ENCODE measurements at regions not wholly inside any gene's neighbourhood (a gene's known extent, or its start where the extent isn't known, plus 50 kb on each side); places are given as distances from the start of the nearest gene placed in this dataset.
"Not testable (repeated sequence)": the region's sequence is repeated elsewhere in the genome, so short reads cannot be mapped to it uniquely, and the experiment has no call there.

DNA sequence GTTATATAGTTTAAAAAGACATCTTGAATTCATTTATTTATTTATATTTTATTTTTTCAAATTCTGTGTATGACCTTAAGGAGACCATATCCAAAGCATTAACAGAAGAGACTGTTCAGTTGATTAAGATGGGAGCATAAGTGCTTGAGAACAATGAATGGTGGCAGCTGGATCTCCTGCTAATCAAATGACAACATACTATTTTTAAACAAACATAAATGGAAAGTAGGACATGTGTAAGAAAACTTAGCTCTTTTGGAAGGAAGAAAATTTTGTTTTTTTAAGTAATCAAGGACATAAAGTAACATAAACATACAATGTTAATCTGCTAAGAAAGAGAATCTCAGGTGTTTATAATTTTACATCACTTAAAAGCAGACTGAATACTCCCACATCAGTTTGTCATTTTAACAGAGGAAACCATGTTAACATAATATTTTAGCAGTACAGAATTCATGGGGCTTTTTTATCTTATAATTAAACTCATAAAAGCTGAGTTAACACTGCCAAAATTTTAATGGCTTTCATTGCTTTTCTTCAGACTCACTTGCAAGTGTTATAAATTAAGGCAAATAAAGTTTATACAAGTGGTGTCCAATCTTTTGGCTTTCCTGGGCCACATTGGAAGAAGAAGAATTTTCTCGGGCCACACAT is 95.1 kb downstream of the MAD2L1 start:
- Histone ChIP-seq H3K4me1 (peaks cover 0 to 18% (median 0%) of the 10 kb centered on the region in 3 donors), H3K36me3 (no peaks in the 10 kb centered on the region), H3K27me3 (no peaks in the 10 kb centered on the region), H3K9me3 (no peaks in the 10 kb centered on the region), H3K27ac (no peak overlapping the region), H3K4me3 (no peak overlapping the region)
- ATAC-seq, result no peak
- 0 to 37% methylated on average over 1 of the region's 1 CpG for WGBS, 2 donors (ENCODE audit: low coverage in 1 of 2)
- TF ChIP-seq EP300 (IDR thresholded peaks at IDR 0.05) (no peak), POLR2AphosphoS5 (IDR thresholded peaks at IDR 0.05) (no peak), POLR2A (IDR thresholded peaks at IDR 0.05) (no peak)
- TF ChIP-seq, protein P1, sequence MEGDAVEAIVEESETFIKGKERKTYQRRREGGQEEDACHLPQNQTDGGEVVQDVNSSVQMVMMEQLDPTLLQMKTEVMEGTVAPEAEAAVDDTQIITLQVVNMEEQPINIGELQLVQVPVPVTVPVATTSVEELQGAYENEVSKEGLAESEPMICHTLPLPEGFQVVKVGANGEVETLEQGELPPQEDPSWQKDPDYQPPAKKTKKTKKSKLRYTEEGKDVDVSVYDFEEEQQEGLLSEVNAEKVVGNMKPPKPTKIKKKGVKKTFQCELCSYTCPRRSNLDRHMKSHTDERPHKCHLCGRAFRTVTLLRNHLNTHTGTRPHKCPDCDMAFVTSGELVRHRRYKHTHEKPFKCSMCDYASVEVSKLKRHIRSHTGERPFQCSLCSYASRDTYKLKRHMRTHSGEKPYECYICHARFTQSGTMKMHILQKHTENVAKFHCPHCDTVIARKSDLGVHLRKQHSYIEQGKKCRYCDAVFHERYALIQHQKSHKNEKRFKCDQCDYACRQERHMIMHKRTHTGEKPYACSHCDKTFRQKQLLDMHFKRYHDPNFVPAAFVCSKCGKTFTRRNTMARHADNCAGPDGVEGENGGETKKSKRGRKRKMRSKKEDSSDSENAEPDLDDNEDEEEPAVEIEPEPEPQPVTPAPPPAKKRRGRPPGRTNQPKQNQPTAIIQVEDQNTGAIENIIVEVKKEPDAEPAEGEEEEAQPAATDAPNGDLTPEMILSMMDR (IDR thresholded peaks at IDR 0.05), result no peak

DNA sequence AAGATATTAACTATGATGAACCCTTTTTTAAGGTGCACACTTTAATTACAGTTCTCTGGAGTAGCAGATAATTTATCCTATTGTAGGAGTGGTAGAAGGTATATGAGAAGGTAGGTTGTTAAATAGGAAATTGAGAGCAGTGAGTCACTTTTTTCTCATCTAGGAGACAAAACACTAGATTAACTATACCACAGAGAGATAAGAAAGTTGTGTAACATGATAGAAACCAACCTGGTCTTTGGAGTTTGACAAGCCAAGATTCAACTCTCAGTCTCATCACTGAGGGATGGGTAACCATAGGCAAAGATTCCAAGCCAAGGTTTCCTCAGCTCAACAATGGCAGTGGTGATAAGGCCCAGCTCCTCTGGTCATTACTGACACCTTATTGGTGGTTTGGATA is 104.0 kb downstream of the MAD2L1 start:
- Histone ChIP-seq H3K4me1 (no peaks in the 10 kb centered on the region), H3K9me3 (no peaks in the 10 kb centered on the region), H3K36me3 (no peaks in the 10 kb centered on the region), H3K27me3 (no peaks in the 10 kb centered on the region), H3K4me3 (no peak overlapping the region), H3K27ac (no peak overlapping the region)
- no peak for ATAC-seq
- TF ChIP-seq POLR2A (IDR thresholded peaks at IDR 0.05) (no peak), POLR2AphosphoS5 (IDR thresholded peaks at IDR 0.05) (no peak), EP300 (IDR thresholded peaks at IDR 0.05) (no peak)
- TF ChIP-seq, protein P1 (IDR thresholded peaks at IDR 0.05), result no peak

DNA sequence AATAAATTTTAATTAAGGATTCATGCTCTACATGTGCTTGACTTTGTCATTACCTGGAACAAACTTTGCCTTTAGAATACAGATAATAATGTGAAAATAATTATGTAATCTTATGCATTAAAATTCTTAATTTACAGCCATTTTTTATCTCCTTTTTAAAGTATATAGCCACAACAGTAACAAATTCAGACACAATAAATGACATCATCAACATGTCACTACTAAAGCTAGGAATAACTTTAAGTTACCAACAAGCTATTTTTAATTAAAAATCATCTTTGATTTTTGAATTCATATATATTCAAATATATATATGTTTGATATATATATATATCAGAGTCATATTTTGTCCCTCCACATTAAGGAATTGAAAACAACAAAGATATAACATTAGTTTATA is 107.7 kb downstream of the MAD2L1 start:
- ATAC-seq, result no peak
- no peaks in the 10 kb centered on the region for H3K4me1 ChIP-seq
- H3K27me3 ChIP-seq, result no peaks in the 10 kb centered on the region
- no peak overlapping the region for H3K27ac ChIP-seq
- no peak overlapping the region for H3K4me3 ChIP-seq
- no peak for TF ChIP-seq POLR2A (IDR thresholded peaks at IDR 0.05)
- TF ChIP-seq POLR2AphosphoS5 (IDR thresholded peaks at IDR 0.05), result no peak
- TF ChIP-seq EP300 (IDR thresholded peaks at IDR 0.05), result no peak
- TF ChIP-seq, protein P1 (IDR thresholded peaks at IDR 0.05), result no peak
- no peaks in the 10 kb centered on the region for H3K36me3 ChIP-seq
- no peaks in the 10 kb centered on the region for H3K9me3 ChIP-seq

DNA sequence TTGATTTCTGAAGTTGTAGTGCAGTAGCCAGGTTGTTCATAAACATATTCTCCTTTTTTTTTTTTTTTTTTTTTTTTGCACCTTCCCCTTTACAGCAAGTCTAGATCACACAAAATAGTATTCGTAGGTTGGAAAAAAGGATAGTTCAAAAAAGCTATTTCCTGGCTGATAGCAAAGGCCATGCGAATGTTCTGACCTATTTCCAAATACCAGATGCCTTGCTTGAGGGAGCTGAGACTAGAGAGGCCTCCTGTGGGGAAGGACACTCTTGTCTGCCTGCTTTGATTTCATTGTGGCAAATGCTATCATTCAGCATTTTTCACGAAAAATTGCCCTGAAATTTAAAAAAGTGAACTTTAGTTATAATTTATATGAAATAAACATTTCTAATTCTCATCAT is 111.4 kb downstream of the MAD2L1 start:
- Histone ChIP-seq H3K4me3 (no peak overlapping the region), H3K27ac (no peak overlapping the region), H3K4me1 (no peaks in the 10 kb centered on the region), H3K36me3 (no peaks in the 10 kb centered on the region), H3K9me3 (no peaks in the 10 kb centered on the region), H3K27me3 (no peaks in the 10 kb centered on the region)
- WGBS, 2 donors (ENCODE audit: low coverage in 1 of 2), result 61 to 66% methylated on average over 3 of the region's 3 CpGs
- ATAC-seq, result no peak
- TF ChIP-seq EP300 (IDR thresholded peaks at IDR 0.05), result no peak
- TF ChIP-seq, protein P1 (IDR thresholded peaks at IDR 0.05), result no peak
- no peak for TF ChIP-seq POLR2AphosphoS5 (IDR thresholded peaks at IDR 0.05)
- TF ChIP-seq POLR2A (IDR thresholded peaks at IDR 0.05), result no peak

DNA sequence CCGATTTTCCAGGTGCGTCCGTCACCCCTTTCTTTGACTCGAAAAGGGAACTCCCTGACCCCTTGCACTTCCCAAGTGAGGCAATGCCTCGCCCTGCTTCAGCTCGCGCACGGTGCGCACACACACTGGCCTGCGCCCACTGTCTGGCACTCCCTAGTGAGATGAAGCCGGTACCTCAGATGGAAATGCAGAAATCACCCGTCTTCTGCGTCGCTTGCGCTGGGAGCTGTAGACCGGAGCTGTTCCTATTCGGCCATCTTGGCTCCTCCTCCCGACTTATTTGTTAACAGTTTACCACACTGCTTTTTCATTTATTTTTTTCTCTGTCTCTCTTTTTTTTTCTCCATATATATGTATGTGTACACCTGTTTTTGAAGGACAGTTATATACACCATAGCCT is 112.2 kb downstream of the MAD2L1 start:
- H3K4me1 ChIP-seq, H3K9me3 ChIP-seq, H3K27ac ChIP-seq, ATAC-seq, H3K4me3 ChIP-seq, H3K27me3 ChIP-seq, H3K36me3 ChIP-seq: not testable (repeated sequence)
- 91% methylated on average over 8 of the region's 18 CpGs; no CpG with 5 or more reads in 1 of the 2 donors for WGBS, 2 donors (ENCODE audit: low coverage in 1 of 2)

Data from gastroesophageal sphincter (tissue), 4 donors.